ENCODE measurements at regions not wholly inside any gene's neighbourhood (a gene's known extent, or its start where the extent isn't known, plus 50 kb on each side); places are given as distances from the start of the nearest gene placed in this dataset.

DNA sequence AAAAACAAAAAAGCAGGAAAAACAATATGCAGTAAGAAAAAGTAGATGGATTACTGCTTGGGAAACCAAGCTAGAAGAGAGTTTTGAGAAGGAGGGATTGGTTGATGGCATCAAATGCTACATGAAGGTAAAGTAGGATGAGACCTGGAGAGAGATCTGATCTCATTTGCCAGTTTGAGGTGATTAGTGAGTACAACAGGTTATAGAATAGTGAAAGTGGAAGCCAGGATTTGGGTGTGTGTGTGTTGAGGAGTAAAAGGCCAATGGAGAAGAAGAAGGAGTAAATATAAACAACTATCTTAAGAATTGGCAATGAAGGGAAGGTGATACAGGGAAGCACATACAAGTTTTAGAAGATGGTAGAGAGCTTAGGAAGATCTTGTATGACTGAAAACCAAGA lies 76.7 kb downstream of the DISP1 start:
- TF ChIP-seq POLR2A (IDR thresholded peaks at IDR 0.05), result no peak
- no peak for TF ChIP-seq CTCF (IDR thresholded peaks at IDR 0.05)
- intact Hi-C loops (cut with DNase I), result no loop called here
- Histone ChIP-seq H3K27me3 (no peaks in the 10 kb centered on the region), H3K36me3 (no peaks in the 10 kb centered on the region), H3K9me3 (no peaks in the 10 kb centered on the region), H3K4me3 (no peak overlapping the region), H3K4me1 (no peaks in the 10 kb centered on the region), H3K27ac (peak overlapping the region in 1 of 3 donors; percentile 26)
- DNase-seq (no peak), ATAC-seq (peak in 1 of 4 donors; percentile 32)

GRCh38 chr1:222892137-222892769 lies 77.4 kb downstream of the DISP1 start:
- peak; percentile 65 to 86 (median 73) for ATAC-seq
- H3K9me3 ChIP-seq, result no peaks in the 10 kb centered on the region
- DNase-seq, result no peak
- intact Hi-C loops (cut with DNase I), result no loop called here
- TF ChIP-seq POLR2A (IDR thresholded peaks at IDR 0.05), result no peak
- no peak for TF ChIP-seq CTCF (IDR thresholded peaks at IDR 0.05)
- H3K27me3 ChIP-seq, result no peaks in the 10 kb centered on the region
- 60% methylated on average over 8 of the region's 8 CpGs for WGBS (ENCODE audit: insufficient coverage, low coverage, low lambda C conversion rate, missing lambda C conversion rate)
- peaks cover 0 to 4% (median 0%) of the 10 kb centered on the region in 4 donors for H3K4me1 ChIP-seq
- H3K36me3 ChIP-seq, result no peaks in the 10 kb centered on the region
- no peak overlapping the region for H3K4me3 ChIP-seq
- H3K27ac ChIP-seq, result peak overlapping the region in 2 of 3 donors; percentile 12 to 26

- Histone ChIP-seq H3K4me3 (no peak overlapping the region), H3K4me1 (peaks cover 0 to 4% (median 0%) of the 10 kb centered on the region in 4 donors), H3K27ac (no peak overlapping the region), H3K9me3 (no peaks in the 10 kb centered on the region), H3K27me3 (no peaks in the 10 kb centered on the region), H3K36me3 (no peaks in the 10 kb centered on the region)
- intact Hi-C loops (cut with DNase I), result no loop called here
- peak in 3 of 4 donors; percentile 36 to 76 (median 45) for ATAC-seq
- TF ChIP-seq POLR2A (IDR thresholded peaks at IDR 0.05) (no peak), CTCF (IDR thresholded peaks at IDR 0.05) (no peak)
- peak in 2 of 3 donors; percentile 54 to 65 for DNase-seq
- 85% methylated on average over 5 of the region's 13 CpGs for WGBS (ENCODE audit: insufficient coverage, low coverage, low lambda C conversion rate, missing lambda C conversion rate)
Observed at GRCh38 chr1:222893255-222893654, 78.4 kb downstream of the DISP1 start.

GRCh38 chr1:222894331-222894730 lies 79.5 kb downstream of the DISP1 start:
- Histone ChIP-seq H3K27ac (no peak overlapping the region), H3K4me3 (no peak overlapping the region), H3K9me3 (no peaks in the 10 kb centered on the region), H3K4me1 (peaks cover 0 to 4% (median 0%) of the 10 kb centered on the region in 4 donors), H3K36me3 (no peaks in the 10 kb centered on the region), H3K27me3 (no peaks in the 10 kb centered on the region)
- no peak for TF ChIP-seq CTCF (IDR thresholded peaks at IDR 0.05)
- no peak for TF ChIP-seq POLR2A (IDR thresholded peaks at IDR 0.05)
- intact Hi-C loops (cut with DNase I), result no loop called here
- ATAC-seq, result no peak
- DNase-seq, result peak in 1 of 3 donors; percentile 11
- no CpG with 5 or more reads among the region's 11 CpGs for WGBS (ENCODE audit: insufficient coverage, low coverage, low lambda C conversion rate, missing lambda C conversion rate)

Data from right lobe of liver (tissue), 6 donors.